ENCODE measurements at regions not wholly inside any gene's neighbourhood (a gene's known extent, or its start where the extent isn't known, plus 50 kb on each side); places are given as distances from the start of the nearest gene placed in this dataset.

GRCh38 chr2:217641960-217642359, 360.8 kb downstream of the TNS1 start:
- Histone ChIP-seq H3K4me3 (ENCODE audit: low read depth, low read length) (no peak overlapping the region), H3K36me3 (ENCODE audit: control insufficient read depth, insufficient read depth, low read length) (no peaks in the 10 kb centered on the region), H3K27me3 (ENCODE audit: control insufficient read depth, insufficient read depth, low read length) (no peaks in the 10 kb centered on the region)
- no peak for FAIRE-seq
- no peak for DNase-seq (ENCODE audit: low read depth)
- no peak for TF ChIP-seq CTCF (IDR thresholded peaks at IDR 0.05; ENCODE audit: insufficient read depth, low read length, severe bottlenecking)

- H3K36me3 ChIP-seq (ENCODE audit: control insufficient read depth, insufficient read depth, low read length): no peaks in the 10 kb centered on the region
- H3K27me3 ChIP-seq (ENCODE audit: control insufficient read depth, insufficient read depth, low read length): no peaks in the 10 kb centered on the region
- no peak overlapping the region for H3K4me3 ChIP-seq (ENCODE audit: low read depth, low read length)
- FAIRE-seq: no peak
- TF ChIP-seq CTCF (IDR thresholded peaks at IDR 0.05; ENCODE audit: insufficient read depth, low read length, severe bottlenecking): no peak
- DNase-seq (ENCODE audit: low read depth): no peak
These were observed 363.3 kb downstream of the TNS1 start for GRCh38 chr2:217639481-217639880.

- no peak for FAIRE-seq
- Histone ChIP-seq H3K36me3 (ENCODE audit: control insufficient read depth, insufficient read depth, low read length) (no peaks in the 10 kb centered on the region), H3K4me3 (ENCODE audit: low read depth, low read length) (no peak overlapping the region), H3K27me3 (ENCODE audit: control insufficient read depth, insufficient read depth, low read length) (no peaks in the 10 kb centered on the region)
- no peak for DNase-seq (ENCODE audit: low read depth)
- TF ChIP-seq CTCF (IDR thresholded peaks at IDR 0.05; ENCODE audit: insufficient read depth, low read length, severe bottlenecking): no peak
These were observed 364.3 kb downstream of the TNS1 start for GRCh38 chr2:217638533-217638932.

GRCh38 chr2:217638031-217638430, 364.8 kb downstream of the TNS1 start:
- FAIRE-seq (no peak), DNase-seq (ENCODE audit: low read depth) (no peak)
- TF ChIP-seq CTCF (IDR thresholded peaks at IDR 0.05; ENCODE audit: insufficient read depth, low read length, severe bottlenecking): no peak
- no peaks in the 10 kb centered on the region for H3K36me3 ChIP-seq (ENCODE audit: control insufficient read depth, insufficient read depth, low read length)
- H3K27me3 ChIP-seq (ENCODE audit: control insufficient read depth, insufficient read depth, low read length): no peaks in the 10 kb centered on the region
- no peak overlapping the region for H3K4me3 ChIP-seq (ENCODE audit: low read depth, low read length)

- DNase-seq (ENCODE audit: low read depth): no peak
- H3K36me3 ChIP-seq (ENCODE audit: control insufficient read depth, insufficient read depth, low read length): no peaks in the 10 kb centered on the region
- H3K4me3 ChIP-seq (ENCODE audit: low read depth, low read length): no peak overlapping the region
- TF ChIP-seq CTCF (IDR thresholded peaks at IDR 0.05; ENCODE audit: insufficient read depth, low read length, severe bottlenecking): no peak
- no peak for FAIRE-seq
- H3K27me3 ChIP-seq (ENCODE audit: control insufficient read depth, insufficient read depth, low read length): no peaks in the 10 kb centered on the region
These were observed 365.7 kb downstream of the TNS1 start for GRCh38 chr2:217636991-217637561.

GRCh38 chr2:217636578-217636977, 366.2 kb downstream of the TNS1 start:
- DNase-seq (ENCODE audit: low read depth): no peak
- Histone ChIP-seq H3K36me3 (ENCODE audit: control insufficient read depth, insufficient read depth, low read length) (no peaks in the 10 kb centered on the region), H3K27me3 (ENCODE audit: control insufficient read depth, insufficient read depth, low read length) (no peaks in the 10 kb centered on the region), H3K4me3 (ENCODE audit: low read depth, low read length) (no peak overlapping the region)
- FAIRE-seq: no peak
- TF ChIP-seq CTCF (IDR thresholded peaks at IDR 0.05; ENCODE audit: insufficient read depth, low read length, severe bottlenecking): no peak

Data from bronchial epithelial cell (primary cell).